Panc1 (cell line): ENCODE measurements at regions not wholly inside any gene's neighbourhood (a gene's known extent, or its start where the extent isn't known, plus 50 kb on each side); places are given as distances from the start of the nearest gene placed in this dataset.

Experiments used
- ATAC-seq: fragments of 200-7000 bp; cut with Tn5 transposase; 2 replicates; pipeline ENCODE4 v1.9.1; 2020; ENCODE audit warnings: mild to moderate bottlenecking, moderate library complexity
- BruUV-seq: library from RNA; stranded (reverse); fragments of 400-500 nt; replicated peaks from 2 replicates; lab custom pipeline; 2021; lab: Mats Ljungman, UMichigan
- CTCF ChIA-PET: fragments of 300-600 bp; sonication (Branson Sonifier 250); formaldehyde crosslinking; loops from one replicate; lab custom pipeline; 2022; ENCODE audit warnings: antibody characterized with exemption; lab: Charles Lee
- POLR2A ChIA-PET: fragments of 300-600 bp; sonication (Branson Sonifier 250); formaldehyde crosslinking; loops from one replicate; lab custom pipeline; 2022; ENCODE audit warnings: antibody characterized with exemption; lab: Charles Lee
- DNase-seq: peaks from one replicate; pipeline ENCODE4 v3.0.0-alpha.2; 2010; ENCODE audit warnings: low read depth, low spot score
- H3K27ac ChIP-seq: 2 replicates; pipeline ENCODE4 v1.5.1; 2011; ENCODE audit warnings: mild to moderate bottlenecking, low read length, inconsistent platforms
- H3K27me3 ChIP-seq: fragments of 200-500 bp; sonication (Bioruptor generic); 2 replicates; pipeline ENCODE4 v1.6.0; 2014; ENCODE audit warnings: low read length, inconsistent platforms; ENCODE audit not compliant: control insufficient read depth, insufficient read depth
- H3K36me3 ChIP-seq: fragments of 200-500 bp; sonication (Bioruptor generic); 2 replicates; pipeline ENCODE4 v1.5.1; 2014; ENCODE audit warnings: inconsistent platforms, mild to moderate bottlenecking, low read length, moderate library complexity; ENCODE audit not compliant: control insufficient read depth, insufficient read depth
- H3K4me1 ChIP-seq: 2 replicates; pipeline ENCODE4 v1.5.1; 2011; ENCODE audit warnings: inconsistent platforms, mild to moderate bottlenecking, low read length, moderate library complexity; ENCODE audit not compliant: control insufficient read depth, insufficient read depth
- H3K4me3 ChIP-seq, 2 experiments: 2 replicates each; pipeline ENCODE4 v1.5.1; 2011 to 2012; ENCODE audit warnings: low read depth in 2 of 2, low read length in 2 of 2, mild to moderate bottlenecking in 2 of 2, inconsistent platforms in 1 of 2, moderate library complexity in 1 of 2
- H3K9me3 ChIP-seq: fragments of 200-500 bp; sonication (Bioruptor generic); 2 replicates; pipeline ENCODE4 v1.5.1; 2014; ENCODE audit warnings: low read depth, mild to moderate bottlenecking, inconsistent platforms, low read length, moderate library complexity; ENCODE audit not compliant: control insufficient read depth, insufficient read depth
- CTCF ChIP-seq: fragments of 450-650 bp; IDR thresholded peaks from 2 replicates; pipeline ENCODE4 v1.5.1; 2017; ENCODE audit warnings: mild to moderate bottlenecking
- POLR2AphosphoS5 ChIP-seq: IDR thresholded peaks from 2 replicates; pipeline ENCODE4 v1.6.1; 2012; ENCODE audit warnings: mild to moderate bottlenecking, low read depth, low read length, moderate library complexity
- REST ChIP-seq, 2 experiments: IDR thresholded peaks; 2 replicates each; pipeline ENCODE4 v1.6.1; 2011 to 2012; ENCODE audit warnings: low read depth in 2 of 2, control low read depth in 1 of 2, low read length in 1 of 2, mild to moderate bottlenecking in 1 of 2, moderate library complexity in 1 of 2; ENCODE audit not compliant: insufficient read depth in 1 of 2
- SIN3A ChIP-seq: IDR thresholded peaks from 2 replicates; pipeline ENCODE4 v1.6.1; 2012; ENCODE audit warnings: low read depth, mild to moderate bottlenecking, low read length, moderate library complexity, borderline replicate concordance; ENCODE audit not compliant: insufficient read depth
- TCF7L2 ChIP-seq: IDR thresholded peaks from 2 replicates; pipeline ENCODE4 v1.6.1; 2011; ENCODE audit warnings: mild to moderate bottlenecking, low read depth, low read length, inconsistent platforms
- in situ Hi-C: cut with HindIII; loops from 2 replicates; pipeline ENCODE4 v1.10.0; 2016; ENCODE audit warnings: low sequenced_read_pairs, low pct_unique_long_range_greater_than_20kb
- intact Hi-C: fragments of 100-400 bp; cut with micrococcal nuclease; formaldehyde crosslinking; loops from one replicate; pipeline ENCODE4 v1.10.0; 2022; ENCODE audit not compliant: unreplicated experiment

GRCh38 chr5:148769941-148770340, 56.5 kb upstream of the ADRB2 start:
- Histone ChIP-seq H3K36me3 (no peaks in the 10 kb centered on the region), H3K4me3 (no peak overlapping the region), H3K27me3 (no peaks in the 10 kb centered on the region; the same call in 1 of the 2 replicates), H3K4me1 (no peaks in the 10 kb centered on the region), H3K9me3 (no peaks in the 10 kb centered on the region), H3K27ac (no peak overlapping the region)
- TF ChIP-seq SIN3A (no peak), POLR2AphosphoS5 (no peak), TCF7L2 (no peak), REST (IDR thresholded peaks at IDR 0.05; ENCODE audit: insufficient read depth in 1 of 2, low read depth in 2 of 2, low read length in 1 of 2) (no peak), CTCF (no peak)
- ATAC-seq (no peak), DNase-seq (no peak)
- in situ Hi-C loops (no loop called here), intact Hi-C loops (no loop called here)
- no TSS peak for BruUV-seq
- POLR2A ChIA-PET, result no interaction called here
- CTCF ChIA-PET, result no interaction called here

- Histone ChIP-seq H3K27ac (no peak overlapping the region), H3K27me3 (no peaks in the 10 kb centered on the region; the same call in 1 of the 2 replicates), H3K36me3 (no peaks in the 10 kb centered on the region), H3K4me3 (no peak overlapping the region), H3K9me3 (no peaks in the 10 kb centered on the region), H3K4me1 (no peaks in the 10 kb centered on the region)
- in situ Hi-C loops (no loop called here), intact Hi-C loops (no loop called here)
- DNase-seq (no peak), ATAC-seq (no peak)
- POLR2A ChIA-PET, result no interaction called here
- CTCF ChIA-PET, result no interaction called here
- no TSS peak for BruUV-seq
- TF ChIP-seq TCF7L2, result no peak
- TF ChIP-seq CTCF, result no peak
- no peak for TF ChIP-seq REST (IDR thresholded peaks at IDR 0.05; ENCODE audit: insufficient read depth in 1 of 2, low read depth in 2 of 2, low read length in 1 of 2)
- TF ChIP-seq SIN3A, result no peak
- TF ChIP-seq POLR2AphosphoS5, result no peak
These were observed 52.1 kb upstream of the ADRB2 start for GRCh38 chr5:148774313-148774712.
